IgD-negative memory B cell (primary cell): ENCODE measurements at regions not wholly inside any gene's neighbourhood (a gene's known extent, or its start where the extent isn't known, plus 50 kb on each side); places are given as distances from the start of the nearest gene placed in this dataset.

Source experiments
- H3K27ac Mint-ChIP-seq, 3 donors: one replicate each; pipeline ENCODE4 v1.8.0; 2020 to 2022; ENCODE audit warnings: mild to moderate bottlenecking in 3 of 3, mixed read lengths in 3 of 3, moderate library complexity in 1 of 3
- H3K27me3 Mint-ChIP-seq: one replicate; pipeline ENCODE4 v1.8.0; 2021; ENCODE audit warnings: mixed read lengths
- H3K36me3 Mint-ChIP-seq: one replicate; pipeline ENCODE4 v1.8.0; 2020; ENCODE audit warnings: mild to moderate bottlenecking, mixed read lengths
- H3K4me1 Mint-ChIP-seq, 3 donors: one replicate each; pipeline ENCODE4 v1.8.0; 2020 to 2022; ENCODE audit warnings: mixed read lengths in 3 of 3, mild to moderate bottlenecking in 1 of 3
- H3K4me3 Mint-ChIP-seq, 4 donors: one replicate each; pipeline ENCODE4 v1.8.0; 2020 to 2022; ENCODE audit warnings: mild to moderate bottlenecking in 4 of 4, mixed read lengths in 4 of 4, moderate library complexity in 3 of 4
- H3K9me3 Mint-ChIP-seq, 3 donors: one replicate each; pipeline ENCODE4 v1.8.0; 2020 to 2021; ENCODE audit warnings: mixed read lengths in 3 of 3, mild to moderate bottlenecking in 1 of 3

- Mint-ChIP-seq H3K27me3 (peaks cover 2% of the 10 kb centered on the region), H3K4me1 (no peaks in the 10 kb centered on the region), H3K4me3 (no peak overlapping the region), H3K36me3 (no peaks in the 10 kb centered on the region), H3K27ac (no peak overlapping the region), H3K9me3 (peaks cover 0 to 11% (median 5%) of the 10 kb centered on the region in 3 donors)
Observed at GRCh38 chr12:115708801-115709200, 568.7 kb downstream of the MED13L start.

- Mint-ChIP-seq H3K27me3 (no peaks in the 10 kb centered on the region), H3K36me3 (no peaks in the 10 kb centered on the region), H3K27ac (no peak overlapping the region), H3K4me3 (no peak overlapping the region), H3K9me3 (peaks cover 2 to 6% (median 5%) of the 10 kb centered on the region in 3 donors), H3K4me1 (no peaks in the 10 kb centered on the region)
Observed at GRCh38 chr12:115700896-115701465, 576.5 kb downstream of the MED13L start.

- Mint-ChIP-seq H3K27me3 (no peaks in the 10 kb centered on the region), H3K9me3 (peaks cover 0 to 6% (median under 1%) of the 10 kb centered on the region in 3 donors), H3K4me3 (no peak overlapping the region), H3K36me3 (no peaks in the 10 kb centered on the region), H3K27ac (no peak overlapping the region), H3K4me1 (no peaks in the 10 kb centered on the region)
Observed at GRCh38 chr12:115700081-115700480, 577.4 kb downstream of the MED13L start.

GRCh38 chr12:115698257-115698656 is 579.2 kb downstream of the MED13L start:
- H3K27me3 Mint-ChIP-seq = no peaks in the 10 kb centered on the region
- no peaks in the 10 kb centered on the region for H3K4me1 Mint-ChIP-seq
- H3K9me3 Mint-ChIP-seq = peaks cover 0 to 6% (median 0%) of the 10 kb centered on the region in 3 donors
- H3K4me3 Mint-ChIP-seq = no peak overlapping the region
- no peaks in the 10 kb centered on the region for H3K36me3 Mint-ChIP-seq
- no peak overlapping the region for H3K27ac Mint-ChIP-seq

- Mint-ChIP-seq H3K9me3 (peaks cover 0 to 6% (median 0%) of the 10 kb centered on the region in 3 donors), H3K27me3 (no peaks in the 10 kb centered on the region), H3K4me3 (no peak overlapping the region), H3K27ac (no peak overlapping the region), H3K4me1 (no peaks in the 10 kb centered on the region), H3K36me3 (no peaks in the 10 kb centered on the region)
Observed at GRCh38 chr12:115697340-115697739, 580.2 kb downstream of the MED13L start.

- Mint-ChIP-seq H3K4me3 (no peak overlapping the region), H3K27ac (no peak overlapping the region), H3K27me3 (no peaks in the 10 kb centered on the region), H3K36me3 (no peaks in the 10 kb centered on the region), H3K4me1 (no peaks in the 10 kb centered on the region), H3K9me3 (peaks cover 0 to 3% (median 0%) of the 10 kb centered on the region in 3 donors)
Observed at GRCh38 chr12:115694564-115694963, 582.9 kb downstream of the MED13L start.

GRCh38 chr12:115693970-115694369 is 583.5 kb downstream of the MED13L start:
- Mint-ChIP-seq H3K27ac (no peak overlapping the region), H3K4me1 (no peaks in the 10 kb centered on the region), H3K4me3 (no peak overlapping the region), H3K9me3 (peaks cover 0 to 3% (median 0%) of the 10 kb centered on the region in 3 donors), H3K36me3 (no peaks in the 10 kb centered on the region), H3K27me3 (no peaks in the 10 kb centered on the region)

- no peak overlapping the region for H3K27ac Mint-ChIP-seq
- peaks cover 2% of the 10 kb centered on the region for H3K27me3 Mint-ChIP-seq
- H3K4me3 Mint-ChIP-seq = no peak overlapping the region
- H3K9me3 Mint-ChIP-seq = no peaks in the 10 kb centered on the region
- no peaks in the 10 kb centered on the region for H3K36me3 Mint-ChIP-seq
- no peaks in the 10 kb centered on the region for H3K4me1 Mint-ChIP-seq
Observed at GRCh38 chr12:115691123-115691522, 586.4 kb downstream of the MED13L start.

GRCh38 chr12:115687094-115687493 is 590.4 kb downstream of the MED13L start:
- Mint-ChIP-seq H3K4me1 (no peaks in the 10 kb centered on the region), H3K4me3 (no peak overlapping the region), H3K9me3 (peaks cover 0 to 3% (median 1%) of the 10 kb centered on the region in 3 donors), H3K36me3 (no peaks in the 10 kb centered on the region), H3K27ac (no peak overlapping the region), H3K27me3 (peaks cover 2% of the 10 kb centered on the region)

GRCh38 chr12:115683240-115683780 is 594.2 kb downstream of the MED13L start:
- no peaks in the 10 kb centered on the region for H3K27me3 Mint-ChIP-seq
- H3K9me3 Mint-ChIP-seq = peaks cover 3% of the 10 kb centered on the region in 3 donors
- H3K4me3 Mint-ChIP-seq = no peak overlapping the region
- no peaks in the 10 kb centered on the region for H3K4me1 Mint-ChIP-seq
- H3K36me3 Mint-ChIP-seq = no peaks in the 10 kb centered on the region
- H3K27ac Mint-ChIP-seq = no peak overlapping the region

- Mint-ChIP-seq H3K36me3 (no peaks in the 10 kb centered on the region), H3K4me1 (no peaks in the 10 kb centered on the region), H3K27me3 (peaks cover 2% of the 10 kb centered on the region), H3K4me3 (no peak overlapping the region), H3K9me3 (peaks cover 3 to 5% (median 3%) of the 10 kb centered on the region in 3 donors), H3K27ac (no peak overlapping the region)
Observed at GRCh38 chr12:115680967-115681366, 596.5 kb downstream of the MED13L start.

- H3K36me3 Mint-ChIP-seq = peaks cover 4% of the 10 kb centered on the region
- no peaks in the 10 kb centered on the region for H3K4me1 Mint-ChIP-seq
- H3K27me3 Mint-ChIP-seq = peaks cover 3% of the 10 kb centered on the region
- no peak overlapping the region for H3K4me3 Mint-ChIP-seq
- peaks cover 2 to 10% (median 4%) of the 10 kb centered on the region in 3 donors for H3K9me3 Mint-ChIP-seq
- H3K27ac Mint-ChIP-seq = no peak overlapping the region
Observed at GRCh38 chr12:115672506-115673080, 604.9 kb downstream of the MED13L start.

- H3K4me3 Mint-ChIP-seq = no peak overlapping the region
- no peaks in the 10 kb centered on the region for H3K4me1 Mint-ChIP-seq
- H3K9me3 Mint-ChIP-seq = peaks cover 2 to 10% (median 4%) of the 10 kb centered on the region in 3 donors
- no peak overlapping the region for H3K27ac Mint-ChIP-seq
- peaks cover 3% of the 10 kb centered on the region for H3K27me3 Mint-ChIP-seq
- peaks cover 4% of the 10 kb centered on the region for H3K36me3 Mint-ChIP-seq
Observed at GRCh38 chr12:115672086-115672485, 605.4 kb downstream of the MED13L start.

- Mint-ChIP-seq H3K9me3 (peaks cover 2 to 10% (median 4%) of the 10 kb centered on the region in 3 donors), H3K27me3 (peaks cover 2% of the 10 kb centered on the region)
Observed at GRCh38 chr12:115670869-115671268, 606.6 kb downstream of the MED13L start.

GRCh38 chr12:115667116-115667515 is 610.4 kb downstream of the MED13L start:
- no peaks in the 10 kb centered on the region for H3K4me1 Mint-ChIP-seq
- H3K27me3 Mint-ChIP-seq = peaks cover 2% of the 10 kb centered on the region
- H3K4me3 Mint-ChIP-seq = no peak overlapping the region
- H3K27ac Mint-ChIP-seq = no peak overlapping the region
- H3K9me3 Mint-ChIP-seq = peaks cover 0 to 1% (median 0%) of the 10 kb centered on the region in 3 donors
- peaks cover 2% of the 10 kb centered on the region for H3K36me3 Mint-ChIP-seq

More at GRCh38 chr12:115670869-115671268, 606.6 kb downstream of the MED13L start:
- H3K36me3 Mint-ChIP-seq = peaks cover 4% of the 10 kb centered on the region
- H3K4me3 Mint-ChIP-seq = no peak overlapping the region
- no peaks in the 10 kb centered on the region for H3K4me1 Mint-ChIP-seq
- no peak overlapping the region for H3K27ac Mint-ChIP-seq

GRCh38 chr12:115666168-115666567 is 611.3 kb downstream of the MED13L start:
- peaks cover 4% of the 10 kb centered on the region for H3K27me3 Mint-ChIP-seq

More at GRCh38 chr12:115666168-115666567, 611.3 kb downstream of the MED13L start:
- H3K27ac Mint-ChIP-seq = no peak overlapping the region
- no peaks in the 10 kb centered on the region for H3K4me1 Mint-ChIP-seq
- peaks cover 2% of the 10 kb centered on the region for H3K36me3 Mint-ChIP-seq
- peaks cover 0 to 1% (median 0%) of the 10 kb centered on the region in 3 donors for H3K9me3 Mint-ChIP-seq
- no peak overlapping the region for H3K4me3 Mint-ChIP-seq
